AG09309 (cell line): ENCODE measurements at regions not wholly inside any gene's neighbourhood (a gene's known extent, or its start where the extent isn't known, plus 50 kb on each side); places are given as distances from the start of the nearest gene placed in this dataset.

Experiments used
- DNase-seq: peaks from one replicate; pipeline ENCODE4 v3.0.0-alpha.2; 2010; ENCODE audit warnings: low read depth
- H3K4me3 ChIP-seq: 2 replicates; pipeline ENCODE4 v1.5.1; 2011; ENCODE audit warnings: mild to moderate bottlenecking, low read depth, low read length, moderate library complexity; ENCODE audit not compliant: control insufficient read depth
- TF ChIP-seq, protein P1 (sequence below): IDR thresholded peaks from 2 replicates; pipeline ENCODE4 v1.5.1; 2011; ENCODE audit warnings: mild to moderate bottlenecking, low read depth, low read length, inconsistent platforms; ENCODE audit not compliant: insufficient read depth, control insufficient read depth; ENCODE audit errors: missing control alignments

DNA sequence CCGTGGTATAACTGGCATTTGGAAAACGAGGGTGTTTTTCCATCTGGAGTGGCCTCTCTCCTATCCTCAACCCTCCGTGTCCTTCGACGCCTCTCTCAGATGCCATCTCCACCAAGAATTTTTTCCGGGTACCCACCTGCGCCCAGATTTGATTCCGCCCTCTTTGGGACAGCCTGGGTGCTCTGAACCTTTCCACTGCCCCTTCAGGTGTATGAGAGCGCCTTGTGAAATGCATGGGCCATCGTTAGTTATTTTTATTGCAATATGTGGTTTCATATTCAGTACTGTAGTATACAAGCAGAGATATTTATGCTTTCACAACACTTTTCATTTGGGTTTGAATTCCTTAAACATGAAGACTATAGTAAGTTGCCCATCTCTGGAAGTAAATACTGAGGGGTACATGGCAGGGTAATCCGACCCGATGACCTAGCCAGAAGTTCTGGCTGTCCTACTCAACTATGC, 78.2 kb upstream of the IFNE start:
- TF ChIP-seq, protein P1, sequence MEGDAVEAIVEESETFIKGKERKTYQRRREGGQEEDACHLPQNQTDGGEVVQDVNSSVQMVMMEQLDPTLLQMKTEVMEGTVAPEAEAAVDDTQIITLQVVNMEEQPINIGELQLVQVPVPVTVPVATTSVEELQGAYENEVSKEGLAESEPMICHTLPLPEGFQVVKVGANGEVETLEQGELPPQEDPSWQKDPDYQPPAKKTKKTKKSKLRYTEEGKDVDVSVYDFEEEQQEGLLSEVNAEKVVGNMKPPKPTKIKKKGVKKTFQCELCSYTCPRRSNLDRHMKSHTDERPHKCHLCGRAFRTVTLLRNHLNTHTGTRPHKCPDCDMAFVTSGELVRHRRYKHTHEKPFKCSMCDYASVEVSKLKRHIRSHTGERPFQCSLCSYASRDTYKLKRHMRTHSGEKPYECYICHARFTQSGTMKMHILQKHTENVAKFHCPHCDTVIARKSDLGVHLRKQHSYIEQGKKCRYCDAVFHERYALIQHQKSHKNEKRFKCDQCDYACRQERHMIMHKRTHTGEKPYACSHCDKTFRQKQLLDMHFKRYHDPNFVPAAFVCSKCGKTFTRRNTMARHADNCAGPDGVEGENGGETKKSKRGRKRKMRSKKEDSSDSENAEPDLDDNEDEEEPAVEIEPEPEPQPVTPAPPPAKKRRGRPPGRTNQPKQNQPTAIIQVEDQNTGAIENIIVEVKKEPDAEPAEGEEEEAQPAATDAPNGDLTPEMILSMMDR: no peak
- H3K4me3 ChIP-seq: peak overlapping the region; percentile 89
- no peak for DNase-seq

DNA sequence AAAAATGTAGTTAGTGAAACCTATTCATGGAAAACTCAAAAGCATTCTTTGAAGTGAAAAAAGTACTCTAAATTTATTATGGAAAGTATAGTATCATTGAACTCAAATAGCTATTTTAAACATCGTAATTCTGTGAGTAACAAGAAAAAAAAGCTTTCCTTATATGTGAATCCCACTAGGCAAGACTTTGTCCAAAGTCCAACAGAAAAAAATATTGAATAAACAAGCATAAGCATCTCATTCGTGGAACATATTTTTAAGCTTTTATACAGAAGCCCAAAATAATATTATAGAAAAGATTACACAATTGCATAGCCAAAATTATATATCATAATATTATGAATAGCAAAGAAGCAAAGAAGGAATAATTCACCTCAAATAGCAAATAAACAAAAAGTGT, 79.4 kb upstream of the IFNE start:
- H3K4me3 ChIP-seq: no peak overlapping the region
- DNase-seq: no peak
- TF ChIP-seq, protein P1: no peak

DNA sequence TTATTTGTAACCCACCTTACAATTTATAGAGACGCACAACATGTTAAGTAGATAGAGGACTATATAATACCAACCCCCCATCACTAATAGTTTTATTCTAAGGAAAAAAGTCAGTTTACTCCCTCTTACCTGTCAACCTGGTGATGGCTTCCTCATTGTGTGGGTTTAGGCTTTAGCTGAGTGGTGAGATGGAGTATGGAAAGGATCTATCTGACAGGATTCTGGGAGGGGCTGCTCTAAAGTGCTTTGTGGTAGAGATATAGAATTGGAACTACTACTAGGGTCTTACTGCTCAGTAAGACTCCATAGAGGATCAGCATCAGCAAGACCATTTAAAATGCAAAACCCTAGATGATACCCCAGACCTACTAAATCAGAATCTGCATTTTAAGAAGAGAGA, 82.1 kb upstream of the IFNE start:
- no peak overlapping the region for H3K4me3 ChIP-seq
- TF ChIP-seq, protein P1: no peak
- no peak for DNase-seq

- no peak overlapping the region for H3K4me3 ChIP-seq
- no peak for DNase-seq
- TF ChIP-seq, protein P1: no peak
Observed at GRCh38 chr9:21565155-21565554, 83.0 kb upstream of the IFNE start.

GRCh38 chr9:21567926-21568325, 85.8 kb upstream of the IFNE start:
- TF ChIP-seq, protein P1: no peak
- H3K4me3 ChIP-seq: no peak overlapping the region
- no peak for DNase-seq

GRCh38 chr9:21568484-21568883, 86.4 kb upstream of the IFNE start:
- H3K4me3 ChIP-seq: no peak overlapping the region
- TF ChIP-seq, protein P1: no peak
- DNase-seq: no peak

DNA sequence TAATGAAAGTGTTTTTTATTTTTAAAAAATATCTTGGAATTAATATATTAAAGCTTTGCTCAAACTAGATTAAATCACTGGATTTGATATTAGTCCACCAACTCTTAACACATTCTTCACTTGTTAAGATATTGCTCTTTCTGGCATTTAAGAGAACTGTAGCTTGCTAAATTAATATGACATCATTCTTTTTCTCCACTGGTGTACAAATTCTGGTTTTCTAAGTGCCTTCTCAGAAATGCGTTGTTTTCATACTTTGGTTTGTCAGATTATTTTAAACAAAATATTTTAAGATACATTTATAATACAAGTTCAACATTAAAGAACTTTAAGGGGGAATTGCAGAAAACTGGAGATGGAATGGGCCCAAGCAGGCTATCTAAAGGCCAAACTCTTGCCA, 87.6 kb upstream of the IFNE start:
- TF ChIP-seq, protein P1: no peak
- DNase-seq: no peak
- H3K4me3 ChIP-seq: no peak overlapping the region
